ENCODE measurements at regions not wholly inside any gene's neighbourhood (a gene's known extent, or its start where the extent isn't known, plus 50 kb on each side); places are given as distances from the start of the nearest gene placed in this dataset.

GRCh38 chr16:16971042-16971441 is 499.7 kb downstream of the XYLT1 start:
- H3K9me3 ChIP-seq (replicated peaks; ENCODE audit: insufficient read depth, low read length) = no peaks in the 10 kb centered on the region
- H3K9ac ChIP-seq (ENCODE audit: low read length) = no peak overlapping the region
- no peaks in the 10 kb centered on the region for H3K79me2 ChIP-seq (ENCODE audit: low read length)
- no peaks in the 10 kb centered on the region for H4K20me1 ChIP-seq (ENCODE audit: insufficient read depth, low read length)
- no peak overlapping the region for H3K4me3 ChIP-seq (ENCODE audit: low read length)
- H3K4me2 ChIP-seq (ENCODE audit: low read depth, low read length) = no peak overlapping the region
- no peaks in the 10 kb centered on the region for H3K36me3 ChIP-seq (replicated peaks; ENCODE audit: insufficient read depth, low read length)
- no peak overlapping the region for H3K27ac ChIP-seq (ENCODE audit: low read length)
- H3K27me3 ChIP-seq (replicated peaks; ENCODE audit: insufficient read depth, low read length) = no peaks in the 10 kb centered on the region
- DNase-seq = no peak
- no peaks in the 10 kb centered on the region for H3K4me1 ChIP-seq (ENCODE audit: low read length)
- TF ChIP-seq EZH2phosphoT487 (IDR thresholded peaks at IDR 0.05; ENCODE audit: low read length) (no peak), EZH2 (optimal IDR thresholded peaks at IDR 0.05; ENCODE audit: low read depth, low read length) (no peak)
- TF ChIP-seq, protein P1, sequence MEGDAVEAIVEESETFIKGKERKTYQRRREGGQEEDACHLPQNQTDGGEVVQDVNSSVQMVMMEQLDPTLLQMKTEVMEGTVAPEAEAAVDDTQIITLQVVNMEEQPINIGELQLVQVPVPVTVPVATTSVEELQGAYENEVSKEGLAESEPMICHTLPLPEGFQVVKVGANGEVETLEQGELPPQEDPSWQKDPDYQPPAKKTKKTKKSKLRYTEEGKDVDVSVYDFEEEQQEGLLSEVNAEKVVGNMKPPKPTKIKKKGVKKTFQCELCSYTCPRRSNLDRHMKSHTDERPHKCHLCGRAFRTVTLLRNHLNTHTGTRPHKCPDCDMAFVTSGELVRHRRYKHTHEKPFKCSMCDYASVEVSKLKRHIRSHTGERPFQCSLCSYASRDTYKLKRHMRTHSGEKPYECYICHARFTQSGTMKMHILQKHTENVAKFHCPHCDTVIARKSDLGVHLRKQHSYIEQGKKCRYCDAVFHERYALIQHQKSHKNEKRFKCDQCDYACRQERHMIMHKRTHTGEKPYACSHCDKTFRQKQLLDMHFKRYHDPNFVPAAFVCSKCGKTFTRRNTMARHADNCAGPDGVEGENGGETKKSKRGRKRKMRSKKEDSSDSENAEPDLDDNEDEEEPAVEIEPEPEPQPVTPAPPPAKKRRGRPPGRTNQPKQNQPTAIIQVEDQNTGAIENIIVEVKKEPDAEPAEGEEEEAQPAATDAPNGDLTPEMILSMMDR (IDR thresholded peaks at IDR 0.05; ENCODE audit: low read length) = no peak
- no peaks in the 10 kb centered on the region for H3K9me2 ChIP-seq (replicated peaks; ENCODE audit: insufficient read depth, low read length)
- no peak overlapping the region for H2AFZ ChIP-seq (ENCODE audit: low read length)
- H3F3A ChIP-seq (ENCODE audit: insufficient read depth, low read length) = no peaks in the 10 kb centered on the region

- Histone ChIP-seq H3K4me3 (ENCODE audit: low read length) (no peak overlapping the region), H3K4me1 (ENCODE audit: low read length) (no peaks in the 10 kb centered on the region), H2AFZ (ENCODE audit: low read length) (no peak overlapping the region), H3K9me3 (replicated peaks; ENCODE audit: insufficient read depth, low read length) (no peaks in the 10 kb centered on the region), H3K27me3 (replicated peaks; ENCODE audit: insufficient read depth, low read length) (no peaks in the 10 kb centered on the region), H3K4me2 (ENCODE audit: low read depth, low read length) (no peak overlapping the region), H4K20me1 (ENCODE audit: insufficient read depth, low read length) (no peaks in the 10 kb centered on the region), H3K9me2 (replicated peaks; ENCODE audit: insufficient read depth, low read length) (no peaks in the 10 kb centered on the region), H3K27ac (ENCODE audit: low read length) (no peak overlapping the region), H3K36me3 (replicated peaks; ENCODE audit: insufficient read depth, low read length) (no peaks in the 10 kb centered on the region), H3F3A (ENCODE audit: insufficient read depth, low read length) (no peaks in the 10 kb centered on the region), H3K79me2 (ENCODE audit: low read length) (no peaks in the 10 kb centered on the region), H3K9ac (ENCODE audit: low read length) (no peak overlapping the region)
- TF ChIP-seq, protein P1 (IDR thresholded peaks at IDR 0.05; ENCODE audit: low read length) = no peak
- TF ChIP-seq EZH2 (optimal IDR thresholded peaks at IDR 0.05; ENCODE audit: low read depth, low read length) (no peak), EZH2phosphoT487 (IDR thresholded peaks at IDR 0.05; ENCODE audit: low read length) (no peak)
- no peak for DNase-seq
Measured at GRCh38 chr16:16972831-16973230, 497.9 kb downstream of the XYLT1 start.

GRCh38 chr16:16973707-16974591 is 496.8 kb downstream of the XYLT1 start:
- H3K36me3 ChIP-seq (replicated peaks; ENCODE audit: insufficient read depth, low read length) = no peaks in the 10 kb centered on the region
- DNase-seq = no peak
- no peaks in the 10 kb centered on the region for H3K27me3 ChIP-seq (replicated peaks; ENCODE audit: insufficient read depth, low read length)
- H3K4me1 ChIP-seq (ENCODE audit: low read length) = no peaks in the 10 kb centered on the region
- no peaks in the 10 kb centered on the region for H4K20me1 ChIP-seq (ENCODE audit: insufficient read depth, low read length)
- H3K4me3 ChIP-seq (ENCODE audit: low read length) = no peak overlapping the region
- H3F3A ChIP-seq (ENCODE audit: insufficient read depth, low read length) = no peaks in the 10 kb centered on the region
- H3K4me2 ChIP-seq (ENCODE audit: low read depth, low read length) = no peak overlapping the region
- no peak overlapping the region for H3K27ac ChIP-seq (ENCODE audit: low read length)
- TF ChIP-seq EZH2 (optimal IDR thresholded peaks at IDR 0.05; ENCODE audit: low read depth, low read length) = no peak
- no peak overlapping the region for H3K9ac ChIP-seq (ENCODE audit: low read length)
- H3K9me2 ChIP-seq (replicated peaks; ENCODE audit: insufficient read depth, low read length) = no peaks in the 10 kb centered on the region
- H3K79me2 ChIP-seq (ENCODE audit: low read length) = no peaks in the 10 kb centered on the region
- no peak overlapping the region for H2AFZ ChIP-seq (ENCODE audit: low read length)
- no peaks in the 10 kb centered on the region for H3K9me3 ChIP-seq (replicated peaks; ENCODE audit: insufficient read depth, low read length)

DNA sequence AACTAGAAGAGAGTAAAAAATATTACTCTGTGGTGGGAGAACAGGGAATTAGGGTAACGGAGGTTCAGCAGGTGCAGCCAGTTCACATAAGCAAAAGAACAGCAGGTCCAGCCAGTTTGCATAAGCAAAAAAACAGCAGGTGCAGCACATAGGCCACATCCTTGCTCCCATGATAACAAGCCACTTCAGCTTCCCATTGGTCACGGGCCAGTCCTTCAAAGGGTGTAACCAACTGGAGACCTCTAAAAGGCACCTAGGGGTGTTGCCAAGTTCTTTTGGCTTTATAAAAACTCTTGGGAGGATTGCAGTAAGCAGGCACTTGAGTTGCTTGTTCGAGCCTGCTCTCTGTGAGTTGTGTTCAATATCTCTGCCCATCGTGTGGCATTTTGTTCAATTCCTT is 488.1 kb downstream of the XYLT1 start:
- Histone ChIP-seq H3K4me3 (ENCODE audit: low read length) (no peak overlapping the region), H3K36me3 (replicated peaks; ENCODE audit: insufficient read depth, low read length) (no peaks in the 10 kb centered on the region), H3F3A (ENCODE audit: insufficient read depth, low read length) (no peaks in the 10 kb centered on the region), H3K27me3 (replicated peaks; ENCODE audit: insufficient read depth, low read length) (no peaks in the 10 kb centered on the region), H3K9me2 (replicated peaks; ENCODE audit: insufficient read depth, low read length) (no peaks in the 10 kb centered on the region), H3K4me2 (ENCODE audit: low read depth, low read length) (no peak overlapping the region), H2AFZ (ENCODE audit: low read length) (no peak overlapping the region), H3K27ac (ENCODE audit: low read length) (no peak overlapping the region), H3K9ac (ENCODE audit: low read length) (no peak overlapping the region), H3K9me3 (replicated peaks; ENCODE audit: insufficient read depth, low read length) (no peaks in the 10 kb centered on the region), H3K4me1 (ENCODE audit: low read length) (no peaks in the 10 kb centered on the region), H4K20me1 (ENCODE audit: insufficient read depth, low read length) (no peaks in the 10 kb centered on the region), H3K79me2 (ENCODE audit: low read length) (no peaks in the 10 kb centered on the region)
- TF ChIP-seq, protein P1 (IDR thresholded peaks at IDR 0.05; ENCODE audit: low read length) = no peak
- no peak for TF ChIP-seq EZH2phosphoT487 (IDR thresholded peaks at IDR 0.05; ENCODE audit: low read length)
- TF ChIP-seq EZH2 (optimal IDR thresholded peaks at IDR 0.05; ENCODE audit: low read depth, low read length) = no peak
- DNase-seq = no peak
